SU-DHL-6 (cell line): ENCODE measurements at regions not wholly inside any gene's neighbourhood (a gene's known extent, or its start where the extent isn't known, plus 50 kb on each side); places are given as distances from the start of the nearest gene placed in this dataset.

Source experiments
- H2AFZ ChIP-seq: fragments of 200-600 bp; sonication (generic); 2 replicates; pipeline ENCODE4 v1.6.1; 2014; ENCODE audit warnings: low read depth, mild to moderate bottlenecking, moderate library complexity, mixed read lengths, antibody characterized with exemption, low read length; ENCODE audit not compliant: severe bottlenecking
- H3F3A ChIP-seq: fragments of 200-600 bp; shearing (Covaris generic); 2 replicates; pipeline ENCODE4 v1.6.0; 2016; ENCODE audit warnings: antibody characterized with exemption, mild to moderate bottlenecking; ENCODE audit not compliant: insufficient read depth
- H3K27ac ChIP-seq: fragments of 200-600 bp; sonication (generic); 2 replicates; pipeline ENCODE4 v1.5.1; 2016; ENCODE audit warnings: low read depth, mild to moderate bottlenecking, low read length, moderate library complexity, mixed read lengths
- H3K27me3 ChIP-seq: fragments of 200-600 bp; sonication (generic), shearing (Covaris generic); 2 replicates; pipeline ENCODE4 v1.6.0; 2014; ENCODE audit warnings: mild to moderate bottlenecking, low read length
- H3K36me3 ChIP-seq: fragments of 200-600 bp; sonication (generic); 2 replicates; pipeline ENCODE4 v1.6.1; 2014; ENCODE audit warnings: mild to moderate bottlenecking, low read length, mixed read lengths
- H3K4me2 ChIP-seq: fragments of 300-600, 200-600 bp; shearing (Covaris generic), sonication (generic); 2 replicates; pipeline ENCODE4 v1.6.0; 2014; ENCODE audit warnings: low read length, low read depth, mild to moderate bottlenecking; ENCODE audit not compliant: poor library complexity, severe bottlenecking
- H3K4me3 ChIP-seq: fragments of 200-600 bp; sonication (generic); 2 replicates; pipeline ENCODE4 v1.5.1; 2014; ENCODE audit warnings: antibody characterized with exemption, low read length, mild to moderate bottlenecking, mixed read lengths; ENCODE audit not compliant: insufficient read depth, poor library complexity, severe bottlenecking
- H3K79me2 ChIP-seq: fragments of 200-600 bp; sonication (generic); 2 replicates; pipeline ENCODE4 v1.6.1; 2014; ENCODE audit warnings: mild to moderate bottlenecking, low read length, moderate library complexity; ENCODE audit not compliant: insufficient read depth
- H3K9ac ChIP-seq: fragments of 200-600 bp; sonication (generic); 2 replicates; pipeline ENCODE4 v1.7.0; 2014; ENCODE audit warnings: mild to moderate bottlenecking, low read length
- H3K9me2 ChIP-seq: fragments of 200-600 bp; sonication (generic); replicated peaks from 2 replicates; pipeline ENCODE4 v1.6.1; 2014; ENCODE audit warnings: low read length; ENCODE audit not compliant: insufficient read depth
- H3K9me3 ChIP-seq: fragments of 200-600 bp; sonication (generic); 2 replicates; pipeline ENCODE4 v1.6.1; 2014; ENCODE audit warnings: low read length, mixed read lengths; ENCODE audit not compliant: insufficient read depth
- H4K20me1 ChIP-seq: fragments of 200-600 bp; sonication (generic); 2 replicates; pipeline ENCODE4 v1.6.1; 2014; ENCODE audit warnings: low read depth, mild to moderate bottlenecking, antibody characterized with exemption, low read length, moderate library complexity, mixed read lengths
- EZH2phosphoT487 ChIP-seq: fragments of 200-600 bp; sonication (generic), shearing (Covaris generic); conservative IDR thresholded peaks from 2 replicates; pipeline ENCODE4 v1.6.1; 2018; ENCODE audit warnings: mild to moderate bottlenecking, antibody characterized with exemption, low read length, moderate library complexity, mixed read lengths
- TF ChIP-seq, protein P1 (sequence below): fragments of 200-600 bp; sonication (generic); IDR thresholded peaks from one replicate; pipeline ENCODE4 v1.5.1; 2017; ENCODE audit warnings: antibody characterized with exemption, mild to moderate bottlenecking, low read length, moderate library complexity; ENCODE audit not compliant: insufficient read depth, poor library complexity, severe bottlenecking

DNA sequence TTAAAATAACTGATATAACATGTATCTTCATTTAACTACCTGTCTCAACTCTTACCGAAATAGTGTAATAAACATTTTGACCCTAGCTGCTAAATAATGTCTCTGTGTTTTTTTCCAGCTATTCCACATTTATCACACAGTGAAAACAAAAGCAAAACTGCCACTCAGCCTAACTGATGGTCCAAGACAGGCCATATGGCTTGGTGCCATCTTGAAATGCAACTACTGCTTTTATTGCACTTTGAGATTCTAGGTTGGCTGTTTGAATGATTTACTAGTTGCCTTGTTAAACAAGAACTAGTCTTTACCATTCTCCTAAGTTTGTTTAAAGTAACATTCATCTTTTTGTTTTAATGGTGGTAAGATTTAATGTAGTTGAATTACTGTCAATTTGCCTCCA lies 739.8 kb downstream of the TFAP2A start:
- TF ChIP-seq EZH2phosphoT487: no peak
- TF ChIP-seq, protein P1, sequence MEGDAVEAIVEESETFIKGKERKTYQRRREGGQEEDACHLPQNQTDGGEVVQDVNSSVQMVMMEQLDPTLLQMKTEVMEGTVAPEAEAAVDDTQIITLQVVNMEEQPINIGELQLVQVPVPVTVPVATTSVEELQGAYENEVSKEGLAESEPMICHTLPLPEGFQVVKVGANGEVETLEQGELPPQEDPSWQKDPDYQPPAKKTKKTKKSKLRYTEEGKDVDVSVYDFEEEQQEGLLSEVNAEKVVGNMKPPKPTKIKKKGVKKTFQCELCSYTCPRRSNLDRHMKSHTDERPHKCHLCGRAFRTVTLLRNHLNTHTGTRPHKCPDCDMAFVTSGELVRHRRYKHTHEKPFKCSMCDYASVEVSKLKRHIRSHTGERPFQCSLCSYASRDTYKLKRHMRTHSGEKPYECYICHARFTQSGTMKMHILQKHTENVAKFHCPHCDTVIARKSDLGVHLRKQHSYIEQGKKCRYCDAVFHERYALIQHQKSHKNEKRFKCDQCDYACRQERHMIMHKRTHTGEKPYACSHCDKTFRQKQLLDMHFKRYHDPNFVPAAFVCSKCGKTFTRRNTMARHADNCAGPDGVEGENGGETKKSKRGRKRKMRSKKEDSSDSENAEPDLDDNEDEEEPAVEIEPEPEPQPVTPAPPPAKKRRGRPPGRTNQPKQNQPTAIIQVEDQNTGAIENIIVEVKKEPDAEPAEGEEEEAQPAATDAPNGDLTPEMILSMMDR: no peak
- Histone ChIP-seq H3K27me3 (no peaks in the 10 kb centered on the region), H3K9me3 (no peaks in the 10 kb centered on the region), H3K4me2 (no peak overlapping the region), H3K4me3 (no peak overlapping the region), H2AFZ (no peak overlapping the region), H3F3A (no peaks in the 10 kb centered on the region), H3K9ac (no peak overlapping the region), H3K9me2 (no peaks in the 10 kb centered on the region), H3K79me2 (no peaks in the 10 kb centered on the region), H4K20me1 (no peaks in the 10 kb centered on the region), H3K36me3 (no peaks in the 10 kb centered on the region), H3K27ac (no peak overlapping the region)

DNA sequence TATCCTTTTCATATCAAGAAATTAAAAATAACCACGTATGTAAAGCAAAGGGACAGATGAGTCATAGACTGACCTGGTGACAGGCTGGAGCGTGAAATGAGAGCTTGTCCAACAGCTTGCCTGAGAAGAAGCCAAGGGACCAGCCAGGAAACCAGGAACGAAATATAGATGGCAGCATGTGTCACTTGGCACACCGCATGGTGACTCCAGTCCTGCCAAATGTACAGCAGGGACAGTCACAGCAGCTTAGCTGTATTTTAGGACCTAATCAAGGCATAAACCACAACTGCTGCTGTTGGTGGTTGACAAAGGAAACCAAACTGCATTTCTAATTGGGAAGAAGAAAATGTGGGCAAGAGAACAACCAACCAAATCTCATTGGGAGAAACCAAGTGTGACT lies 755.0 kb downstream of the TFAP2A start:
- no peaks in the 10 kb centered on the region for H3K79me2 ChIP-seq
- H3K9ac ChIP-seq: no peak overlapping the region
- H3F3A ChIP-seq: no peaks in the 10 kb centered on the region
- TF ChIP-seq, protein P1: no peak
- no peak for TF ChIP-seq EZH2phosphoT487
- H3K4me2 ChIP-seq: no peak overlapping the region
- H3K27ac ChIP-seq: no peak overlapping the region
- no peaks in the 10 kb centered on the region for H3K36me3 ChIP-seq
- H3K9me3 ChIP-seq: no peaks in the 10 kb centered on the region
- H2AFZ ChIP-seq: no peak overlapping the region
- no peaks in the 10 kb centered on the region for H3K9me2 ChIP-seq
- H4K20me1 ChIP-seq: no peaks in the 10 kb centered on the region
- no peaks in the 10 kb centered on the region for H3K27me3 ChIP-seq
- H3K4me3 ChIP-seq: no peak overlapping the region

DNA sequence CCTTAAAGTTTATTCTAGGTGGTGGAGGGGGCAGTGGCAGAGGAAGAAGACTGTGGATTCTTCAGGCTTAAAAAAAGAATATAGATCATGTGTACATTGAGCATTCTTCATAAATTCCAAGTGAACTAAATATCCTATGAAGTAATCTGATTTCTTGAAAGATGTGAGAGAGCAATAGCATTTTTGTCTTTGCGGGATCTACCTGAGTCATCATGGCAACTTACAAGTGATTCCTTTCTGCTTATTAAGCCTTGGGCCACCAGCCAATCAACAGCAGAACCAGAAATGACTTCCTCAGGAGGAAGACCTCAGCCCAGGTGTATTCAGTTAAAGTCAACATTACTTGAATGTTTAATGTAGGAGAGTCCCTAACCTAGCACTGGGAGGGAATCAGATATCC lies 756.9 kb downstream of the TFAP2A start:
- no peak overlapping the region for H3K27ac ChIP-seq
- no peak overlapping the region for H3K4me3 ChIP-seq
- no peak overlapping the region for H2AFZ ChIP-seq

More for the DNA sequence above, 756.9 kb downstream of the TFAP2A start:
- H3F3A ChIP-seq: no peaks in the 10 kb centered on the region
- no peaks in the 10 kb centered on the region for H3K9me2 ChIP-seq
- H3K9ac ChIP-seq: no peak overlapping the region
- H3K9me3 ChIP-seq: no peaks in the 10 kb centered on the region
- no peaks in the 10 kb centered on the region for H3K79me2 ChIP-seq
- H3K36me3 ChIP-seq: no peaks in the 10 kb centered on the region
- TF ChIP-seq, protein P1: no peak
- TF ChIP-seq EZH2phosphoT487: no peak
- H4K20me1 ChIP-seq: no peaks in the 10 kb centered on the region
- no peak overlapping the region for H3K4me2 ChIP-seq
- no peaks in the 10 kb centered on the region for H3K27me3 ChIP-seq
